OCI-LY3 (cell line): ENCODE measurements at regions not wholly inside any gene's neighbourhood (a gene's known extent, or its start where the extent isn't known, plus 50 kb on each side); places are given as distances from the start of the nearest gene placed in this dataset.

Experiments used
- H2AFZ ChIP-seq: fragments of 200-600, 300-600 bp; shearing (Covaris generic); 2 replicates; pipeline ENCODE4 v1.6.0; 2014; ENCODE audit warnings: antibody characterized with exemption, low read depth, low read length
- H3K27ac ChIP-seq: fragments of 200-600, 300-600 bp; sonication (generic); 2 replicates; pipeline ENCODE4 v1.5.1; 2014; ENCODE audit warnings: mild to moderate bottlenecking, low read length, moderate library complexity, mixed read lengths
- H3K27me3 ChIP-seq: fragments of 200-600, 300-600 bp; sonication (generic); 2 replicates; pipeline ENCODE4 v1.6.1; 2014; ENCODE audit warnings: low read depth, low read length, mixed read lengths
- H3K36me3 ChIP-seq: fragments of 200-600, 300-600 bp; sonication (generic); replicated peaks from 2 replicates; pipeline ENCODE3; 2014; ENCODE audit warnings: low read depth, low read length, mixed read lengths
- H3K4me1 ChIP-seq: fragments of 300-600, 200-600 bp; sonication (generic); 2 replicates; pipeline ENCODE4 v1.6.1; 2014; ENCODE audit warnings: low read length, mixed read lengths
- H3K4me2 ChIP-seq: fragments of 200-600, 300-600 bp; sonication (generic); 2 replicates; pipeline ENCODE4 v1.6.1; 2014; ENCODE audit warnings: low read length, mixed read lengths
- H3K4me3 ChIP-seq: fragments of 300-600, 200-600 bp; sonication (generic); 2 replicates; pipeline ENCODE4 v1.5.1; 2014; ENCODE audit warnings: antibody characterized with exemption, mild to moderate bottlenecking, low read length, moderate library complexity
- H3K79me2 ChIP-seq: fragments of 300-600, 200-600 bp; shearing (Covaris generic); 2 replicates; pipeline ENCODE4 v1.6.1; 2014; ENCODE audit warnings: mild to moderate bottlenecking, low read length, mixed read lengths
- H3K9ac ChIP-seq: fragments of 300-600, 200-600 bp; shearing (Covaris generic); 2 replicates; pipeline ENCODE4 v1.6.0; 2014; ENCODE audit warnings: mild to moderate bottlenecking, low read length, moderate library complexity
- H3K9me3 ChIP-seq: fragments of 200-600, 300-600 bp; shearing (Covaris generic); 2 replicates; pipeline ENCODE4 v1.6.1; 2014; ENCODE audit warnings: low read length, mixed read lengths; ENCODE audit not compliant: insufficient read depth
- H4K20me1 ChIP-seq: fragments of 200-600, 300-600 bp; sonication (generic); 2 replicates; pipeline ENCODE4 v1.6.1; 2016; ENCODE audit warnings: low read length, mixed read lengths; ENCODE audit not compliant: insufficient read depth
- CTCF ChIP-seq: fragments of 200-600, 300-600 bp; sonication (generic); IDR thresholded peaks from 2 replicates; pipeline ENCODE4 v1.5.1; 2014; ENCODE audit warnings: antibody characterized with exemption, low read length, low read depth
- EZH2phosphoT487 ChIP-seq: fragments of 200-600 bp; shearing (Covaris generic); IDR thresholded peaks from 2 replicates; pipeline ENCODE4 v1.6.1; 2018; ENCODE audit warnings: antibody characterized with exemption, mixed run types, low read depth

GRCh38 chr4:20440170-20440569 lies 188.5 kb downstream of the SLIT2 start:
- TF ChIP-seq CTCF, result no peak
- no peak for TF ChIP-seq EZH2phosphoT487
- H3K4me1 ChIP-seq, result no peaks in the 10 kb centered on the region
- no peaks in the 10 kb centered on the region for H3K79me2 ChIP-seq
- H3K27me3 ChIP-seq, result no peaks in the 10 kb centered on the region
- H3K27ac ChIP-seq, result no peak overlapping the region
- no peaks in the 10 kb centered on the region for H3K36me3 ChIP-seq
- H3K9ac ChIP-seq, result no peak overlapping the region
- H3K4me3 ChIP-seq, result no peak overlapping the region
- H3K4me2 ChIP-seq, result no peak overlapping the region
- no peak overlapping the region for H2AFZ ChIP-seq
- H4K20me1 ChIP-seq, result no peaks in the 10 kb centered on the region
- no peaks in the 10 kb centered on the region for H3K9me3 ChIP-seq

GRCh38 chr4:20443015-20443805 lies 191.5 kb downstream of the SLIT2 start:
- no peak overlapping the region for H3K9ac ChIP-seq
- no peak overlapping the region for H3K4me2 ChIP-seq
- no peaks in the 10 kb centered on the region for H3K79me2 ChIP-seq
- no peaks in the 10 kb centered on the region for H3K27me3 ChIP-seq
- no peaks in the 10 kb centered on the region for H3K36me3 ChIP-seq
- no peaks in the 10 kb centered on the region for H3K4me1 ChIP-seq
- H3K9me3 ChIP-seq, result no peaks in the 10 kb centered on the region
- no peak overlapping the region for H3K27ac ChIP-seq
- H2AFZ ChIP-seq, result no peak overlapping the region
- H4K20me1 ChIP-seq, result no peaks in the 10 kb centered on the region
- no peak overlapping the region for H3K4me3 ChIP-seq
- TF ChIP-seq EZH2phosphoT487, result no peak

- Histone ChIP-seq H2AFZ (no peak overlapping the region), H3K27me3 (no peaks in the 10 kb centered on the region), H3K27ac (no peak overlapping the region), H4K20me1 (no peaks in the 10 kb centered on the region), H3K4me3 (no peak overlapping the region), H3K4me1 (no peaks in the 10 kb centered on the region), H3K9ac (no peak overlapping the region), H3K9me3 (no peaks in the 10 kb centered on the region), H3K36me3 (no peaks in the 10 kb centered on the region), H3K79me2 (no peaks in the 10 kb centered on the region), H3K4me2 (no peak overlapping the region)
- TF ChIP-seq EZH2phosphoT487, result no peak
- TF ChIP-seq CTCF, result no peak
Observed at GRCh38 chr4:20444599-20445337, 193.1 kb downstream of the SLIT2 start.

GRCh38 chr4:20445933-20446723 lies 194.4 kb downstream of the SLIT2 start:
- Histone ChIP-seq H3K79me2 (no peaks in the 10 kb centered on the region), H2AFZ (no peak overlapping the region), H3K27ac (no peak overlapping the region), H3K27me3 (no peaks in the 10 kb centered on the region), H4K20me1 (no peaks in the 10 kb centered on the region), H3K36me3 (no peaks in the 10 kb centered on the region), H3K4me1 (no peaks in the 10 kb centered on the region), H3K9ac (no peak overlapping the region), H3K4me3 (no peak overlapping the region), H3K4me2 (no peak overlapping the region), H3K9me3 (no peaks in the 10 kb centered on the region)
- TF ChIP-seq EZH2phosphoT487 (no peak), CTCF (no peak)
